ENCODE measurements at regions not wholly inside any gene's neighbourhood (a gene's known extent, or its start where the extent isn't known, plus 50 kb on each side); places are given as distances from the start of the nearest gene placed in this dataset.

GRCh38 chr6:155883741-155884140 lies 428.1 kb upstream of the NOX3 start:
- no TSS peak for BruUV-seq (replicated peaks)
- Histone ChIP-seq H3K27ac (ENCODE audit: insufficient read depth, low read length) (peak overlapping the region; percentile 94; the same call in 1 of the 2 replicates), H2AFZ (replicated peaks; ENCODE audit: low read length, poor library complexity) (no peak overlapping the region), H4K5ac (ENCODE audit: low read depth, low read length) (peak overlapping the region; percentile 33), H3K9me3 (ENCODE audit: control insufficient read depth, insufficient read depth, low read length) (no peaks in the 10 kb centered on the region), H3K4me2 (ENCODE audit: low read depth, low read length) (peak overlapping the region; percentile 27), H3K56ac (ENCODE audit: extremely low read depth, insufficient read depth, low read length) (peak overlapping the region; percentile 48; the same call in 1 of the 2 replicates), H2BK5ac (ENCODE audit: low read depth, low read length, poor library complexity, severe bottlenecking) (peak overlapping the region; percentile 92), H4K20me1 (ENCODE audit: insufficient read depth, low read length) (no peaks in the 10 kb centered on the region), H3K4me1 (ENCODE audit: control insufficient read depth, insufficient read depth, low read length) (peaks cover 22% of the 10 kb centered on the region), H3K36me3 (ENCODE audit: control insufficient read depth, insufficient read depth, low read length) (no peaks in the 10 kb centered on the region), H4K91ac (ENCODE audit: insufficient read depth, low read depth, low read length) (peak overlapping the region; percentile 39; the same call in 1 of the 2 replicates), H3K14ac (replicated peaks; ENCODE audit: low read depth, low read length) (no peak overlapping the region), H3K9ac (ENCODE audit: low read depth, low read length) (no peak overlapping the region), H2BK15ac (ENCODE audit: low read depth, low read length) (peak overlapping the region; percentile 94; the same call in 1 of the 3 replicates), H3K79me1 (ENCODE audit: low read depth in 1 of 2, low read length in 2 of 2) (no peaks in the 10 kb centered on the region), H3K9me1 (ENCODE audit: insufficient read depth, low read length) (peaks cover 9% of the 10 kb centered on the region), H2BK20ac (ENCODE audit: low read depth, low read length) (peak overlapping the region; percentile 85), H3K18ac (ENCODE audit: low read depth, low read length) (peak overlapping the region; percentile 84), H3K27me3 (ENCODE audit: control insufficient read depth, insufficient read depth, low read length) (no peaks in the 10 kb centered on the region), H2AK5ac (ENCODE audit: low read depth, low read length) (0 out of 2 replicates have a peak overlapping the region, but pooled peaks have one; percentile 7), H3K4ac (ENCODE audit: low read depth, low read length) (peak overlapping the region; percentile 73; the same call in 1 of the 2 replicates), H3K4me3 (ENCODE audit: insufficient read depth, low read depth, low read length) (no peak overlapping the region), H2BK120ac (ENCODE audit: low read depth, low read length) (peak overlapping the region; percentile 87), H3K23ac (ENCODE audit: low read depth, low read length) (no peak overlapping the region), H4K8ac (ENCODE audit: low read depth in 2 of 2, low read length in 2 of 2) (peak overlapping the region; percentile 48 to 53; a peak in 2 of 4 replicates), H2AK9ac (replicated peaks; ENCODE audit: low read depth, low read length, poor library complexity) (no peak overlapping the region)
- ChIA-PET POLR2A (ENCODE audit: unreplicated experiment) (no interaction called here), CTCF (no interaction called here)
- in situ Hi-C loops (cut with MboI; ENCODE audit: low sequenced_read_pairs) (no loop called here), dilution Hi-C loops (cut with HindIII; ENCODE audit: low sequenced_read_pairs, unreplicated experiment) (no loop called here), intact Hi-C loops (cut with micrococcal nuclease) (loop anchor here (1.0 to 10.0 kb wide), 3 partner anchors 131 to 559 kb away; no protein-coding TSS in a partner anchor)
- no peak for TF ChIP-seq NFE2L2 (IDR thresholded peaks at IDR 0.05; ENCODE audit: low read depth, low read length)
- TF ChIP-seq CHD1 (IDR thresholded peaks at IDR 0.05; ENCODE audit: low read depth, low read length) = no peak
- TF ChIP-seq MXI1 (IDR thresholded peaks at IDR 0.05; ENCODE audit: borderline replicate concordance, low read depth, low read length) = no peak
- TF ChIP-seq FOS (IDR thresholded peaks at IDR 0.05; ENCODE audit: low read depth, low read length) = 0 out of 2 replicates have a peak, but pooled peaks have one; percentile 19
- TF ChIP-seq MAZ (IDR thresholded peaks at IDR 0.05; ENCODE audit: borderline replicate concordance, low read depth, low read length) = no peak
- TF ChIP-seq RCOR1 (IDR thresholded peaks at IDR 0.05; ENCODE audit: insufficient replicate concordance, low read length) = peak; percentile 29
- TF ChIP-seq ELK1 (IDR thresholded peaks at IDR 0.05; ENCODE audit: borderline replicate concordance, low read depth, low read length) = no peak
- no peak for TF ChIP-seq SMC3 (IDR thresholded peaks at IDR 0.05; ENCODE audit: low read depth, low read length)
- TF ChIP-seq RAD21 (IDR thresholded peaks at IDR 0.05; ENCODE audit: low read length) = no peak
- peak; percentile 9; the same call in 1 of the 2 replicates for TF ChIP-seq BHLHE40 (IDR thresholded peaks at IDR 0.05; ENCODE audit: low read depth, low read length)
- no peak for TF ChIP-seq RFX5 (IDR thresholded peaks at IDR 0.05; ENCODE audit: low read depth, low read length)
- TF ChIP-seq POLR2A (IDR thresholded peaks at IDR 0.05; ENCODE audit: low read depth, low read length) = no peak
- TF ChIP-seq MAFK (IDR thresholded peaks at IDR 0.05; ENCODE audit: low read depth, low read length) = no peak
- peak; percentile 52; the same call in 1 of the 2 replicates for TF ChIP-seq USF2 (IDR thresholded peaks at IDR 0.05; ENCODE audit: low read depth, low read length)
- TF ChIP-seq CTCF (conservative IDR thresholded peaks at IDR 0.05; ENCODE audit: low read depth, low read length) = no peak
- TF ChIP-seq CEBPB (IDR thresholded peaks at IDR 0.05; ENCODE audit: low read depth, low read length) = no peak
- no CpG with 5 or more reads among the region's 3 CpGs for WGBS, 2 experiments (ENCODE audit: extremely low coverage in 2 of 2, insufficient read length in 1 of 2)
- ATAC-seq (ENCODE audit: low read depth) (peak; percentile 77), DNase-seq (peak; percentile 76)
